DND-41 (cell line): ENCODE measurements at regions not wholly inside any gene's neighbourhood (a gene's known extent, or its start where the extent isn't known, plus 50 kb on each side); places are given as distances from the start of the nearest gene placed in this dataset.

ENCODE experiments used
- ATAC-seq: fragments of 200-7000 bp; cut with Tn5 transposase; 3 replicates; pipeline ENCODE4 v1.9.1; 2021; ENCODE audit warnings: low read depth; ENCODE audit not compliant: insufficient read depth
- DNase-seq: peaks from one replicate; pipeline ENCODE4 v3.0.0-alpha.2; 2020
- H2AFZ ChIP-seq: 2 replicates; pipeline ENCODE4 v1.6.0; 2012; ENCODE audit warnings: low read depth, low read length
- H3K27ac ChIP-seq: 2 replicates; pipeline ENCODE4 v1.5.1; 2012; ENCODE audit warnings: low read length, inconsistent platforms
- H3K27me3 ChIP-seq: fragments of 200-600 bp; sonication (generic); 2 replicates; pipeline ENCODE4 v1.6.0; 2012; ENCODE audit warnings: low read length, mild to moderate bottlenecking, inconsistent platforms; ENCODE audit not compliant: insufficient read depth, poor library complexity
- H3K36me3 ChIP-seq: 2 replicates; pipeline ENCODE4 v1.5.1; 2012; ENCODE audit warnings: low read length, inconsistent platforms; ENCODE audit not compliant: insufficient read depth
- H3K4me1 ChIP-seq: 2 replicates; pipeline ENCODE4 v1.5.1; 2012; ENCODE audit warnings: mild to moderate bottlenecking, low read length; ENCODE audit not compliant: insufficient read depth
- H3K4me2 ChIP-seq: 2 replicates; pipeline ENCODE4 v1.6.0; 2012; ENCODE audit warnings: mild to moderate bottlenecking, moderate library complexity, low read length, inconsistent platforms; ENCODE audit not compliant: insufficient read depth
- H3K4me3 ChIP-seq, 2 experiments: fragments of 200-600 bp in 1 of 2; shearing (Covaris generic) in 1 of 2; 2 replicates each; pipeline ENCODE4 v1.5.1; 2012 to 2016; ENCODE audit warnings: inconsistent platforms in 2 of 2, low read length in 2 of 2, mild to moderate bottlenecking in 2 of 2, low read depth in 1 of 2, moderate library complexity in 1 of 2
- H3K79me2 ChIP-seq: 2 replicates; pipeline ENCODE4 v1.6.0; 2012; ENCODE audit warnings: low read length, inconsistent platforms; ENCODE audit not compliant: insufficient read depth
- H3K9ac ChIP-seq: 2 replicates; pipeline ENCODE4 v1.6.0; 2012; ENCODE audit warnings: low read depth, mild to moderate bottlenecking, inconsistent platforms, low read length, moderate library complexity
- H3K9me3 ChIP-seq: 2 replicates; pipeline ENCODE4 v1.5.1; 2012; ENCODE audit warnings: low read length, moderate library complexity, mild to moderate bottlenecking, inconsistent platforms; ENCODE audit not compliant: insufficient read depth, severe bottlenecking
- H4K20me1 ChIP-seq: 2 replicates; pipeline ENCODE4 v1.6.0; 2012; ENCODE audit warnings: low read length; ENCODE audit not compliant: insufficient read depth
- EZH2 ChIP-seq: IDR thresholded peaks from 3 replicates; pipeline ENCODE4 v1.6.1; 2012; ENCODE audit warnings: borderline replicate concordance, low read depth, mild to moderate bottlenecking, moderate library complexity, low read length, inconsistent platforms; ENCODE audit not compliant: severe bottlenecking
- TF ChIP-seq, protein P1 (sequence below): IDR thresholded peaks from 2 replicates; pipeline ENCODE4 v1.5.1; 2012; ENCODE audit warnings: borderline replicate concordance, low read length, moderate library complexity, mild to moderate bottlenecking; ENCODE audit not compliant: poor library complexity, severe bottlenecking; ENCODE audit errors: extremely low read depth

DNA sequence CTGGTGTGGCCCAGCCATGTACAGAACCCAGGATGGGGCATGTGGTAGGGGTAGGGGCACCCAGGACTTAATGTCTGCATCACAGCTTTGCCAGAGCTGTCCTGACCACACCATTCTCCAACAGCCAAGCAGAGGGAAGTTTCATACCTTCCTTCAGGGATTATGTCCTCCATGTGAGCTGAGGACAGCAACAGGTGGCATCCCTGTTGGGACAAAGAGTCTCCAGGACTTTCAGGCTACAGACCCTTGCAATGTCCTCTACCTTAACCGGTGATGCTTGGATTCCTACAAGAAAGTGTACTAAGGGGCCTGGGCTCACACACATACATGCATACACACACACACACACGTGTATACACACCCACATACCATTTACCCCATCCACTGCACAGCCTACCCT, 227.0 kb upstream of the SIX2 start:
- peaks cover 26% of the 10 kb centered on the region for H3K4me1 ChIP-seq
- no peak overlapping the region for H3K4me2 ChIP-seq
- H3K27me3 ChIP-seq: no peaks in the 10 kb centered on the region
- no peaks in the 10 kb centered on the region for H3K79me2 ChIP-seq
- DNase-seq (no peak), ATAC-seq (no peak)
- H2AFZ ChIP-seq: no peak overlapping the region
- no peak overlapping the region for H3K27ac ChIP-seq
- H3K4me3 ChIP-seq: no peak overlapping the region
- no peaks in the 10 kb centered on the region for H3K36me3 ChIP-seq
- H3K9me3 ChIP-seq: no peaks in the 10 kb centered on the region
- TF ChIP-seq, protein P1, sequence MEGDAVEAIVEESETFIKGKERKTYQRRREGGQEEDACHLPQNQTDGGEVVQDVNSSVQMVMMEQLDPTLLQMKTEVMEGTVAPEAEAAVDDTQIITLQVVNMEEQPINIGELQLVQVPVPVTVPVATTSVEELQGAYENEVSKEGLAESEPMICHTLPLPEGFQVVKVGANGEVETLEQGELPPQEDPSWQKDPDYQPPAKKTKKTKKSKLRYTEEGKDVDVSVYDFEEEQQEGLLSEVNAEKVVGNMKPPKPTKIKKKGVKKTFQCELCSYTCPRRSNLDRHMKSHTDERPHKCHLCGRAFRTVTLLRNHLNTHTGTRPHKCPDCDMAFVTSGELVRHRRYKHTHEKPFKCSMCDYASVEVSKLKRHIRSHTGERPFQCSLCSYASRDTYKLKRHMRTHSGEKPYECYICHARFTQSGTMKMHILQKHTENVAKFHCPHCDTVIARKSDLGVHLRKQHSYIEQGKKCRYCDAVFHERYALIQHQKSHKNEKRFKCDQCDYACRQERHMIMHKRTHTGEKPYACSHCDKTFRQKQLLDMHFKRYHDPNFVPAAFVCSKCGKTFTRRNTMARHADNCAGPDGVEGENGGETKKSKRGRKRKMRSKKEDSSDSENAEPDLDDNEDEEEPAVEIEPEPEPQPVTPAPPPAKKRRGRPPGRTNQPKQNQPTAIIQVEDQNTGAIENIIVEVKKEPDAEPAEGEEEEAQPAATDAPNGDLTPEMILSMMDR: no peak
- no peak for TF ChIP-seq EZH2
- no peak overlapping the region for H3K9ac ChIP-seq
- H4K20me1 ChIP-seq: no peaks in the 10 kb centered on the region

DNA sequence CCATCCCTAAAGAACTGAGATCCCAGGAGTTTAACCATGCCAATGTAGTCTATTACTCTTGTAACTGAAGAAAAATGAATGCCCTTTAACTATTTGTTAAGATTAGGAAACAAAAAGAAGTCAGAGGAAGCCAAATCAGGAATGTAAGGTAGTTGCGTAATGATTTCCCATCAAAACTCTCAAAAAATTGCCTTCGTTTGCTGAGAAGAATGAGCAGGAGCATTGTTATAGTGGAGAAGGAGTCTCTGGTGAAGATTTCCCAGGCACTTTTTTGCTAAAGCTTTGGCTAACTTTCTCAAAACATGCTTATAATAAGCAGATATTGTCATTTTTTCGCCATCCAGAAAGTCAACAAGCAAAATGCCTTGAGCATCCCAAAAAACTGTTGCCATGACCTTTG, 224.0 kb upstream of the SIX2 start:
- no peak for DNase-seq
- H3K4me3 ChIP-seq: no peak overlapping the region
- H3K4me2 ChIP-seq: no peak overlapping the region
- H3K79me2 ChIP-seq: no peaks in the 10 kb centered on the region
- H3K27ac ChIP-seq: no peak overlapping the region
- H3K9ac ChIP-seq: no peak overlapping the region
- no peaks in the 10 kb centered on the region for H3K36me3 ChIP-seq
- no peak overlapping the region for H2AFZ ChIP-seq
- no peak for TF ChIP-seq EZH2
- TF ChIP-seq, protein P1: no peak
- no peaks in the 10 kb centered on the region for H3K9me3 ChIP-seq
- no peaks in the 10 kb centered on the region for H4K20me1 ChIP-seq
- H3K27me3 ChIP-seq: no peaks in the 10 kb centered on the region
- ATAC-seq: no peak
- peaks cover 15% of the 10 kb centered on the region for H3K4me1 ChIP-seq

DNA sequence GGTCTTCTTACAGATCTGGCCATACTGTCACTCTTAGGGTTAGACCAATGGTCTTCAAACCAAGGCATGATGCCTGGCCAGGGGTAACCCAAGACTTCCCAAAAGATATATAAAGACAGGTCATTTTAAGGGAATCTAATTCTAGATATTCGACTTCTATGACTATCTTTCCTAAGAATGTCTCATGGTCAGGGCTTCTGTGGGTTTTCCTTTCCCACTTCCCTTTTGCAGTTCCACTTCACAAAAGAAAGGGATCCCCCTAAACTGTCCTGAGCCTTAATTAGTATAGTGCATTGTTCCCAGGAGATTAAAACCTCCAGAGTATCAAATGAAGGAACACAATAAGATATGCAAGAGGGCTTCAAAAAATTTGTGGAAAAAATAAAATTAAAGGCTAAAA, 223.6 kb upstream of the SIX2 start:
- Histone ChIP-seq H3K27ac (no peak overlapping the region), H3K27me3 (no peaks in the 10 kb centered on the region), H3K4me3 (no peak overlapping the region), H3K4me1 (peaks cover 10% of the 10 kb centered on the region), H3K9ac (no peak overlapping the region), H3K79me2 (no peaks in the 10 kb centered on the region), H3K36me3 (no peaks in the 10 kb centered on the region), H3K4me2 (no peak overlapping the region), H4K20me1 (no peaks in the 10 kb centered on the region), H3K9me3 (peaks cover under 1% of the 10 kb centered on the region), H2AFZ (no peak overlapping the region)
- no peak for DNase-seq
- TF ChIP-seq, protein P1: no peak
- no peak for TF ChIP-seq EZH2
- no peak for ATAC-seq

DNA sequence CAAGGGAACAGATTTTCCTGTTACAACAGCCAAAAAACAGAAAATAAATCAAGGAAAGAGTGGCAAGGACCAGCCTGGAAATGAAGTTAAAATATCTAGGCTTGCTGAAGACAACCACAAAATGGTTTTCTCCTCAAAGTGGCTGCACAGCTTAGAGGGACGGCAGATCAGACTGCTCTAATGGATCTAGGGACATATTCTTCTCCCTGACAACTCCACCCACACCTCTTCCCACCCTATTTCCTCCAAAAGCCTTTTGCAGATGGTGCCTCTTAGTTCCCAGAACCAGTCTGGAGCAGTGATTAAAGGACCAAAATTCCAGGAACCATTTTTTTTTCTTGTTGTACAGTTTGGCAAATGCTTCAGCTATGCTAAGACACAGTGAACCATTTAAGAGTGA, 220.2 kb upstream of the SIX2 start:
- no peak overlapping the region for H3K4me3 ChIP-seq
- H3K9me3 ChIP-seq: peaks cover 5% of the 10 kb centered on the region
- H2AFZ ChIP-seq: no peak overlapping the region
- no peaks in the 10 kb centered on the region for H3K27me3 ChIP-seq
- TF ChIP-seq EZH2: no peak
- TF ChIP-seq, protein P1: no peak
- ATAC-seq (no peak), DNase-seq (no peak)
- no peaks in the 10 kb centered on the region for H3K36me3 ChIP-seq
- H3K79me2 ChIP-seq: no peaks in the 10 kb centered on the region
- peaks cover 14% of the 10 kb centered on the region for H3K4me1 ChIP-seq
- H3K27ac ChIP-seq: no peak overlapping the region
- H3K4me2 ChIP-seq: no peak overlapping the region
- no peak overlapping the region for H3K9ac ChIP-seq
- no peaks in the 10 kb centered on the region for H4K20me1 ChIP-seq
